ENCODE measurements at regions not wholly inside any gene's neighbourhood (a gene's known extent, or its start where the extent isn't known, plus 50 kb on each side); places are given as distances from the start of the nearest gene placed in this dataset.

- H3K27ac Mint-ChIP-seq, result peak overlapping the region in 2 of 7 donors; percentile 0 to 57
- H3K4me3 Mint-ChIP-seq, result no peak overlapping the region
- Histone ChIP-seq H3K9me3 (replicated peaks in 1 of 2; ENCODE audit: control insufficient read depth in 1 of 2, insufficient read depth in 1 of 2, low read length in 2 of 2) (no peaks in the 10 kb centered on the region), H4K20me1 (ENCODE audit: insufficient read depth, low read length) (no peaks in the 10 kb centered on the region), H3K9ac (ENCODE audit: insufficient read depth, low read length, poor library complexity, severe bottlenecking) (no peak overlapping the region), H3K4me1 (ENCODE audit: control insufficient read depth in 1 of 2, insufficient read depth in 2 of 2, low read length in 2 of 2) (no peaks in the 10 kb centered on the region), H3K27me3 (ENCODE audit: control insufficient read depth in 2 of 2, insufficient read depth in 2 of 2, low read length in 2 of 2) (peaks cover 0 to 2% of the 10 kb centered on the region in 2 donors), H3K27ac (ENCODE audit: low read depth in 1 of 2, low read length in 2 of 2) (no peak overlapping the region), H3K79me2 (ENCODE audit: insufficient read depth, low read length) (no peaks in the 10 kb centered on the region), H3K4me3 (replicated peaks in 1 of 3; ENCODE audit: low read depth in 2 of 3, low read length in 3 of 3) (no peak overlapping the region), H2AFZ (ENCODE audit: insufficient read depth, low read depth, low read length, poor library complexity, severe bottlenecking) (no peak overlapping the region), H3K4me2 (replicated peaks; ENCODE audit: extremely low read depth, low read length, poor library complexity, severe bottlenecking) (no peak overlapping the region), H3K36me3 (replicated peaks in 1 of 2; ENCODE audit: control insufficient read depth in 1 of 2, insufficient read depth in 2 of 2, low read length in 2 of 2) (no peaks in the 10 kb centered on the region)
- intact Hi-C loops (cut with micrococcal nuclease), result no loop called here
- H3K27me3 Mint-ChIP-seq (ENCODE audit: low read depth in 3 of 3), result peaks cover 0 to 9% (median 5%) of the 10 kb centered on the region in 3 donors
- no peaks in the 10 kb centered on the region for H3K4me1 Mint-ChIP-seq
- no peak for DNase-seq
- WGBS (ENCODE audit: insufficient coverage), result no CpG with 5 or more reads among the region's 4 CpGs
- H3K9me3 Mint-ChIP-seq, result peaks cover 0 to 4% (median 0%) of the 10 kb centered on the region in 7 donors
- no peaks in the 10 kb centered on the region for H3K36me3 Mint-ChIP-seq
- TF ChIP-seq, protein P1, sequence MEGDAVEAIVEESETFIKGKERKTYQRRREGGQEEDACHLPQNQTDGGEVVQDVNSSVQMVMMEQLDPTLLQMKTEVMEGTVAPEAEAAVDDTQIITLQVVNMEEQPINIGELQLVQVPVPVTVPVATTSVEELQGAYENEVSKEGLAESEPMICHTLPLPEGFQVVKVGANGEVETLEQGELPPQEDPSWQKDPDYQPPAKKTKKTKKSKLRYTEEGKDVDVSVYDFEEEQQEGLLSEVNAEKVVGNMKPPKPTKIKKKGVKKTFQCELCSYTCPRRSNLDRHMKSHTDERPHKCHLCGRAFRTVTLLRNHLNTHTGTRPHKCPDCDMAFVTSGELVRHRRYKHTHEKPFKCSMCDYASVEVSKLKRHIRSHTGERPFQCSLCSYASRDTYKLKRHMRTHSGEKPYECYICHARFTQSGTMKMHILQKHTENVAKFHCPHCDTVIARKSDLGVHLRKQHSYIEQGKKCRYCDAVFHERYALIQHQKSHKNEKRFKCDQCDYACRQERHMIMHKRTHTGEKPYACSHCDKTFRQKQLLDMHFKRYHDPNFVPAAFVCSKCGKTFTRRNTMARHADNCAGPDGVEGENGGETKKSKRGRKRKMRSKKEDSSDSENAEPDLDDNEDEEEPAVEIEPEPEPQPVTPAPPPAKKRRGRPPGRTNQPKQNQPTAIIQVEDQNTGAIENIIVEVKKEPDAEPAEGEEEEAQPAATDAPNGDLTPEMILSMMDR (IDR thresholded peaks at IDR 0.05), result no peak
Measured at GRCh38 chr17:14940108-14940937, 324.8 kb downstream of the PMP22 start.

DNA sequence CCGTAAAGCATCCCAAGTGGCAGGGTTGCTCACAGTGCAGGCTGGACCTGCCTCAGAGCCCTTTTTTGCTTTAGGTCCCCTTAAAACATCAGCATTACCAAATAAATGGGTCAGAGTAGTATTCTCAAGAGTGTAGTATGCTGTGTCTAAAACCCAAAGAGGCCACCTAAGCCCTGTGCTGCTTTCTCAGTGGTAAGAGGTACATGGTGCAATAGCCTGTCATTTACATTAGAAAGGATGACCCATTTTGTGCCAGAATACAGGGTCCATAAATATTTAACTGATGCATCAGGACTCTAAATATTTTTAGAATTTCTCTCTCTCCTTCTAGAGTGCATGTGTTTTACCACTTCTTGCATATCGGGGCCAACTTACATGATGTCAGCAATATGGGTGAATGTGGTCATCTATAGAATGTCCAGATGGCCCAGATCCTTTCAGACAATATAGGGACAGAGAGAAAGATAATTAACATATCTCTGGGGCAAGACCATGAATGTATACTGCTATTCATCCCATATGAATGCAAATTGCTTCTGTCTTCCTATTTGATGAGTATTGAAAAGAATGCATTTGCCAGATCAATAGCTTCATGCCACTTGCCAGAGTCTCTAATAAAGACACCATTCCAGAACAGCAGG is 329.2 kb downstream of the PMP22 start:
- TF ChIP-seq, protein P1 (IDR thresholded peaks at IDR 0.05), result no peak
- intact Hi-C loops (cut with micrococcal nuclease), result no loop called here
- Histone ChIP-seq H3K27ac (ENCODE audit: low read depth in 1 of 2, low read length in 2 of 2) (no peak overlapping the region), H3K4me3 (replicated peaks in 1 of 3; ENCODE audit: low read depth in 2 of 3, low read length in 3 of 3) (no peak overlapping the region), H2AFZ (ENCODE audit: insufficient read depth, low read depth, low read length, poor library complexity, severe bottlenecking) (no peak overlapping the region), H3K27me3 (ENCODE audit: control insufficient read depth in 2 of 2, insufficient read depth in 2 of 2, low read length in 2 of 2) (peaks cover 0 to 2% of the 10 kb centered on the region in 2 donors), H3K9me3 (replicated peaks in 1 of 2; ENCODE audit: control insufficient read depth in 1 of 2, insufficient read depth in 1 of 2, low read length in 2 of 2) (no peaks in the 10 kb centered on the region), H3K36me3 (replicated peaks in 1 of 2; ENCODE audit: control insufficient read depth in 1 of 2, insufficient read depth in 2 of 2, low read length in 2 of 2) (no peaks in the 10 kb centered on the region), H3K79me2 (ENCODE audit: insufficient read depth, low read length) (no peaks in the 10 kb centered on the region), H3K4me2 (replicated peaks; ENCODE audit: extremely low read depth, low read length, poor library complexity, severe bottlenecking) (no peak overlapping the region), H4K20me1 (ENCODE audit: insufficient read depth, low read length) (no peaks in the 10 kb centered on the region), H3K4me1 (ENCODE audit: control insufficient read depth in 1 of 2, insufficient read depth in 2 of 2, low read length in 2 of 2) (no peaks in the 10 kb centered on the region), H3K9ac (ENCODE audit: insufficient read depth, low read length, poor library complexity, severe bottlenecking) (no peak overlapping the region)
- H3K9me3 Mint-ChIP-seq, result no peaks in the 10 kb centered on the region
- H3K36me3 Mint-ChIP-seq, result no peaks in the 10 kb centered on the region
- no peak overlapping the region for H3K27ac Mint-ChIP-seq
- H3K4me1 Mint-ChIP-seq, result no peaks in the 10 kb centered on the region
- WGBS (ENCODE audit: insufficient coverage), result no CpG with 5 or more reads among the region's 2 CpGs
- peaks cover 0 to 7% (median 0%) of the 10 kb centered on the region in 3 donors for H3K27me3 Mint-ChIP-seq (ENCODE audit: low read depth in 3 of 3)
- DNase-seq, result no peak
- no peak overlapping the region for H3K4me3 Mint-ChIP-seq
